ENCODE measurements at regions not wholly inside any gene's neighbourhood (a gene's known extent, or its start where the extent isn't known, plus 50 kb on each side); places are given as distances from the start of the nearest gene placed in this dataset.

DNA sequence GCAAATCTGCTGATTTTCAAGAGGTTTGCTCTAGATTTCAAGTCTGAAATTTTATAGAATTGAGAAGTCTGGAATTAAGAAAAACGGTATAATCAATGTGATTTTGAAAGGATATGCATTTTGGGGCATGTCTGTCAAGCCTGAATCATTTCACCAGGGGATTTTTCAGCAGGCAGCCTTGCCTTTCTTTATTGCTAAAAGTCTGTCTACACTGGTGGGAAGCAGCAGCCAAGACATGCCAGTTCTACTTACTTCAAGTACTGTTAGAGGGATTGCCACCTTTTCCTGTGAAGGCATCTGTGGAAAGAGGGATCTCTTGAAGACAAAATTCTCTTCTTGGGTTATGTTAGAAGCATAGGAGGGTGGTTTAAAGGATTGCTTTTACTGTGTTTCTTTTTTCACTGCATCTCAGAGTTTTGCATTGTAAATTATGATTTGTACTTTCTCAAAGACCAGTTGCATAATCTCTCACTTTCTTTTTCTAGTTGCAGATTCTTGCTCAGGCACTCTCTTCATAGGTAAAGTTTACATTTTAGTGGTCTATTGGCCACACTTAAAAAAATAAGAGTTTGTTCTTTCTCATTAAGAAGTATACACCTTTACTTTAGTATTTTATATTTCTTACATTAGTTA is 837.0 kb downstream of the GALC start:
- no peak for TF ChIP-seq CEBPB (IDR thresholded peaks at IDR 0.05; ENCODE audit: low read depth, low read length)
- TF ChIP-seq MAZ (IDR thresholded peaks at IDR 0.05; ENCODE audit: borderline replicate concordance, low read depth, low read length): no peak
- TF ChIP-seq POLR2A (IDR thresholded peaks at IDR 0.05; ENCODE audit: low read depth, low read length): no peak
- TF ChIP-seq, protein P1, sequence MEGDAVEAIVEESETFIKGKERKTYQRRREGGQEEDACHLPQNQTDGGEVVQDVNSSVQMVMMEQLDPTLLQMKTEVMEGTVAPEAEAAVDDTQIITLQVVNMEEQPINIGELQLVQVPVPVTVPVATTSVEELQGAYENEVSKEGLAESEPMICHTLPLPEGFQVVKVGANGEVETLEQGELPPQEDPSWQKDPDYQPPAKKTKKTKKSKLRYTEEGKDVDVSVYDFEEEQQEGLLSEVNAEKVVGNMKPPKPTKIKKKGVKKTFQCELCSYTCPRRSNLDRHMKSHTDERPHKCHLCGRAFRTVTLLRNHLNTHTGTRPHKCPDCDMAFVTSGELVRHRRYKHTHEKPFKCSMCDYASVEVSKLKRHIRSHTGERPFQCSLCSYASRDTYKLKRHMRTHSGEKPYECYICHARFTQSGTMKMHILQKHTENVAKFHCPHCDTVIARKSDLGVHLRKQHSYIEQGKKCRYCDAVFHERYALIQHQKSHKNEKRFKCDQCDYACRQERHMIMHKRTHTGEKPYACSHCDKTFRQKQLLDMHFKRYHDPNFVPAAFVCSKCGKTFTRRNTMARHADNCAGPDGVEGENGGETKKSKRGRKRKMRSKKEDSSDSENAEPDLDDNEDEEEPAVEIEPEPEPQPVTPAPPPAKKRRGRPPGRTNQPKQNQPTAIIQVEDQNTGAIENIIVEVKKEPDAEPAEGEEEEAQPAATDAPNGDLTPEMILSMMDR (conservative IDR thresholded peaks at IDR 0.05; ENCODE audit: low read depth, low read length): no peak
- no peak for TF ChIP-seq MXI1 (IDR thresholded peaks at IDR 0.05; ENCODE audit: borderline replicate concordance, low read depth, low read length)
- TF ChIP-seq BHLHE40 (IDR thresholded peaks at IDR 0.05; ENCODE audit: low read depth, low read length): no peak
- no peak for TF ChIP-seq FOS (IDR thresholded peaks at IDR 0.05; ENCODE audit: low read depth, low read length)
- no peak for TF ChIP-seq RAD21 (IDR thresholded peaks at IDR 0.05; ENCODE audit: low read length)

Data from IMR-90 (cell line).